Cardiac septum (tissue), 1 donor: ENCODE measurements at regions not wholly inside any gene's neighbourhood (a gene's known extent, or its start where the extent isn't known, plus 50 kb on each side); places are given as distances from the start of the nearest gene placed in this dataset.
A peak's percentile ranks its signal among the peaks of the same experiment; 100 is the strongest.
"Not testable (repeated sequence)": the region's sequence is repeated elsewhere in the genome, so short reads cannot be mapped to it uniquely, and the experiment has no call there.

Source experiments
- DNase-seq: peaks from one replicate; pipeline ENCODE4 v3.0.0-alpha.2; 2020; ENCODE audit warnings: low spot score
- intact Hi-C: fragments of 100-400 bp; cut with DNase I; formaldehyde crosslinking; loops from one replicate; pipeline ENCODE4 v1.14.0; 2022
- donor health status: DM: no; HTN: no; CAD: no.

GRCh38 chr2:55124682-55125081 is 74.4 kb upstream of the RTN4 start:
- DNase-seq, intact Hi-C loops: not testable (repeated sequence)

- intact Hi-C loops: no loop called here
- DNase-seq: no peak
These were observed 73.6 kb upstream of the RTN4 start for GRCh38 chr2:55123851-55124269.

DNA sequence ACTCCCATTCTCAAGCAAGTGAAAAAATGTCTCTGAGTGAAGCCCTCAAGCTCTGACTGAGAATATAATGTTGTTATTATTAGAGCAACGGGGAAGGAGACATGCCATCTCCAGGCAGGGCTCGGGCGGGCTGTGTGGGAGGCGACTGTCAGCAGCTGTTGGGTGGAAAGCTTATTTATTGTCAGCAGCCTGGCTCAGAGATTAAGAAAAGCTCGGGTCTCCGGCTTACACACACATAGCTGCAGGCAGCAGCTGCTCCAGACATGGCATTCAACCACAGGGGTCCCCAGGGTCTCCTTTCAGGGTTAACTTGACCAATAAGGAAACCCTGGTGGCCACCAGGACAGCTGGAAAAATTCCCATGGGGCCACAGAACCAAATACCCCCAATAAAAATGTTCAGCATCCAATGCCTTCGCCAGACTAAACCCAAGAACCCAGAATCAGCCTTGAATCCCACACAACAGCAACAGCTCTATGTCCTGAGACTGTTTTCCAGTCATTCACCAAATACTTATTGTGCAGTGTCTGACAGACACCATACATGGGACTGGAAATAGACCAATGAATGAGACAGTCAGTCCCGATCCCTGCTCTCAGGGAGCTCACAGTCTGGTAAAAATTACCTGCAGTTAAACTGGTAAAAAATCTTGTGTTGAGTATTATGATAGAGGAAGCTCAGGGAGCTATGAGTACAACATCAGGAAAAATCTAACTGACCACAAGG is 70.5 kb upstream of the RTN4 start:
- no peak for DNase-seq

GRCh38 chr2:55119711-55120487 is 69.6 kb upstream of the RTN4 start:
- DNase-seq: no peak
- intact Hi-C loops: loop anchor here (2.0 kb wide), 1 partner anchor 69 kb away; the partner anchor contains the start of gene RTN4

More for the DNA sequence above, 70.5 kb upstream of the RTN4 start:
- intact Hi-C loops: loop anchor here (2.0 kb wide), 1 partner anchor 70 kb away; the partner anchor contains the start of gene RTN4

DNA sequence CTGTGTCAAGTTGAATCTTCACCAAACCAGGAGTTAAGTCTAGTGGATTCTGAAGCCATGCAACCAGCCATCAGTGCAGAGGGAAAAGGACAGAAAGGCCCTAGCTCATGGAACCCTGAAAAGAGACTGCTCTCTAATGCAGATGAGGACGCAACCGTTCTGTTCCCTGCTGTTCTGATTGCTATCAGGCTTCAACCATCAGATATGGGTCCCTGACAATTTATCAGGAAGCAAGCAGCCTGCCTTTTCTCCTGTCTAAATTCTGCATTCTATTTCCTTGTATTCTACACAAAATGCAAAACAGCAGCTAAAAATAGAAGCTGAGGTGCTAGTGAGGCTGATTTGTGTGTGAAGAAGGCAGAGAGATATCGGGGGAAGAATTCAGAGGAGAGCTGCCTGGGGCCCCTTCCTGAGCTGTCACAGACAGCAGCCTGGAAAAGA is 68.4 kb upstream of the RTN4 start:
- intact Hi-C loops: no loop called here
- DNase-seq: no peak

- no peak for DNase-seq
- intact Hi-C loops: no loop called here
These were observed 66.7 kb upstream of the RTN4 start for GRCh38 chr2:55116966-55117365.

GRCh38 chr2:55116598-55116964 is 66.3 kb upstream of the RTN4 start:
- intact Hi-C loops: no loop called here
- no peak for DNase-seq

GRCh38 chr2:55115761-55116597 is 65.7 kb upstream of the RTN4 start:
- intact Hi-C loops: no loop called here
- DNase-seq: no peak

DNA sequence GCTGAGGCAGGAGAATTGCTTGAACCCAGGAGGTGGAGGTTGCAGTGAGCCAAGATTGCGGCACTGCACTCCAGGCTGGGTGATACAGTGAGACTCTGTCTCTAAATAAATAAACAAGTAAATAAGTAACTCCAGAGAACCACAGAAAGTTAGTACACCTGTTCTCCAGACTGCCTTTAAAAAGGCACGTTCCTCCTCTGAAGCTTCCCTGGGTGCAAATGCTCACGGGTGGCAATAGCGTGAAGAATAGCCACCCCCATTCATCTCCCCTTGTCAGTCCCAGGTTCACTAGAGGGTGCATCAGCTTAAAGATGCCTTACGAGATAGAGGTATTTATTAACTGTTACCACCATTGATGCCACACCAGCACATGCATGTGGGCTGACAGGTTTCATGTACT is 64.3 kb upstream of the RTN4 start:
- no peak for DNase-seq
- intact Hi-C loops: loop anchor here (5.0 kb wide), 1 partner anchor 43 kb away; no protein-coding TSS in a partner anchor

GRCh38 chr2:55114082-55114481 is 63.8 kb upstream of the RTN4 start:
- DNase-seq: no peak
- intact Hi-C loops: loop anchor here (5.0 kb wide), 1 partner anchor 43 kb away; no protein-coding TSS in a partner anchor

GRCh38 chr2:55112229-55113031 is 62.2 kb upstream of the RTN4 start:
- intact Hi-C loops: loop anchor here (2.0 to 5.0 kb wide), 2 partner anchors 45 to 62 kb away; partner anchors contain the start of gene RTN4
- DNase-seq: peak; percentile 91

DNA sequence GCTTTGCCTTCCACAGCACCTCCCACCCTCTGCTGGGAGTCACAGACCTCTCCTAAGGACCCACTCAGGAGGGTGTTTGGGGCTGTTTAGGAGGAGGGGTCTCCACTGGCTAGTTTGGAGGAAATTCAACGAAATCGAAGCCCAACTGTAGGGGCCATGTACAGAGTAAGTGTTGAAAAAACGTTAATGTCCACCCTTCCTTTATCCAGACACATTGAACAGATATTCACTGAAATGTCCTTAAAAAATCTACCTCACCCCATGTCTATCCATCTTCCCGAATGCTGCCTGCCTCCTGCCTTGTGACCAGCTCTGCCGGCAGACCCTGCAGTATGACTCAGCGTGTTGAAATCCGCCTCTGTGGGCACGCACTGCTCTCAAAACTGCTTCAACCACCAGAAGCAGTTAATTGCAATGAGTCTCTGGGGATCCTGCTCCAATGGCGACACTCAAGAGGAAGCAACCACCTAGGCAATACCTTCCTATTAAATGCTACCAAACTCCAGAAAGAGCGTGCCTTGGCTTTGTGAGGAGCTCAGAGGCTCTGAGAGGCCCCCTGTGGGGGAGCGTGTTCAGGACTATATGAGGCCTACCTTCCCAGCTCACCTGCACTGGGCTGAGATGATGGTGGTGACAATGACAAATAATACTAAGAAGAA is 61.4 kb upstream of the RTN4 start:
- peak; percentile 86 for DNase-seq
- intact Hi-C loops: loop anchor here (2.0 to 5.0 kb wide), 2 partner anchors 46 to 61 kb away; partner anchors contain the start of gene RTN4

DNA sequence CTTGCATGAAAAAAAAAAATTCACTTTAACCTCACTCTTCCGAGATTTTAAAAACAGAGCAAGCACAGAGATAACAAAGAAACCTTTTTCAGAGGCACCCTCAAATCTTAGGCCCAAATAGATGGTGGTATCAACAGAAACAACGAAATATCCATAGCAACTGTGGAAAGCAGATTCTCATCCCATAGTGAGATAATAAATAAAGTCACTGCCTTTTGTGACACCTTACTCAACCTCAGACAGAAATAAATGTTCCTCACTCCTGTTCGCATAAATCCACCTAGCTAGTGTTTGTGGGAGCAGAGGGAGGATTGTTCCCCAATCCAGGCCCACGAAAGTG is 60.9 kb upstream of the RTN4 start:
- intact Hi-C loops: loop anchor here (5.0 kb wide), 1 partner anchor 46 kb away; no protein-coding TSS in a partner anchor
- DNase-seq: no peak

DNA sequence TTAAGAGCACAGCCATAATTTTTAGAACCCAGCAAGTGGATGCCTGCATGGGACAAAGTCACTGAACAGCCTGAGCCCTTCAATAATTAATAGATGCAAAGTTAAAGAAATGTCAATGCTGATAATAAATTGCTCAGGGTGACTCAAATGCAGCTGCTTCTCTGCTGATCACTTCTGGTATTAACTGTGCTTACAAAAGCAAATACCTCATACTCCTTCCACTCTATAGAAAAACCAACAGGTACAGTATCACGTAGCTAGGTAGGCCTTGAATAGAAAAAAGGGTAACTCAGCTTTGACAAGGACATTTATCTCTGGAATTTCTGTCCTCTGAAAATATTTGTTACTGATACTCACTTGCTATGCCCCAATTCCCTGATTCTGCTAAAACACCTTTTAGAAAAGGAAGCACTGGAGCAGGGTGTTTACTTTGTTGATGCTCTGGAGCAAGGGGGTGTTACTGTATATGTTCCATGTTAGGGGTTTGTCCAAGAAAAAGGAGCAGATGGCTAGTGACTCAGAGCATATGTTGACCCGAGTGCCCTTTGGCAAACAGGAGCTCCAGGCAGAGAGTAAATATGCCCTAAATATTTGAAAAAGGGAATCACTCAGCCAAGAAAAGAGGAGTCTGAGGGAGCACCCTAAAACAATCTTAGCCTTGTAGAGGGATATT is 59.1 kb upstream of the RTN4 start:
- no peak for DNase-seq
- intact Hi-C loops: no loop called here

GRCh38 chr2:55108456-55109160 is 58.4 kb upstream of the RTN4 start:
- DNase-seq: no peak
- intact Hi-C loops: no loop called here

DNA sequence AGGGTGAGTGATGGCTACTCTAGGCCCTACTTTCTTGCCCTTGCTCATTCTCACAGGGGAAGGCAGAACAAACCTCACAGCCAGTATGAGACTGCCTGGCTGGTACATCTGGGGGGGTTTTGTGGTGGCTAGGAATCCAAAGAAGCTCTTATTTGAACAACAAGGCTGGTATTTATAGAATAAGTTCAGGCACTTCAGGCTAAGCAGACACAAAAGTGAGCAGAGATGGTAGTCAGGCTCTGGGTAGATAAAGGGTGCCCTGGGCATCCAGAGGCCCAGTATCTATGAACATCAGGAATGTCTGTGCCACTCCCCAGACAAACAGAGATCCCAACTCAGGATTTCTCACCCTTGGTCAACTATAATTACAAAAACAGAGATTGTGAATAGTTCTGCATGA is 57.2 kb upstream of the RTN4 start:
- intact Hi-C loops: no loop called here

DNA sequence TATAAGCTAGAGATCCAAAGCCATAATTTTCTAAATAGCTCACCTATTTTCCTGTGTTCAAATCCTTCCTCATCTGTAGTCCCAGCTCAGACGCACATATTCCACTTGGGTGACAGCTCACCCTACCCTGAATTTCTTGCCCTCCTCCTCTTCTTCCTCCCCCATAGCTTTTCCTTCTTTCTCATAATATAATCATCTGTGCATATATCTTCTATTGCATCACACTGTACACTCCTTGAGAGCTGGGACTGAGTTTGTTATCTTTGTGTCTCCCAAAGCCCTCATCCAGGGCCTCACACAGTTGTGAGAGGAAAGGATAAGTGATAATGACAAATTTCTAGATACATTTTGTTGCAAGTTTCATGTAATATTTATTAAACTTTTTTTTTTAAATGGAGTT is 55.9 kb upstream of the RTN4 start:
- intact Hi-C loops: no loop called here
- DNase-seq: no peak

More for the DNA sequence above, 57.2 kb upstream of the RTN4 start:
- no peak for DNase-seq
